ENCODE measurements at regions not wholly inside any gene's neighbourhood (a gene's known extent, or its start where the extent isn't known, plus 50 kb on each side); places are given as distances from the start of the nearest gene placed in this dataset.

DNA sequence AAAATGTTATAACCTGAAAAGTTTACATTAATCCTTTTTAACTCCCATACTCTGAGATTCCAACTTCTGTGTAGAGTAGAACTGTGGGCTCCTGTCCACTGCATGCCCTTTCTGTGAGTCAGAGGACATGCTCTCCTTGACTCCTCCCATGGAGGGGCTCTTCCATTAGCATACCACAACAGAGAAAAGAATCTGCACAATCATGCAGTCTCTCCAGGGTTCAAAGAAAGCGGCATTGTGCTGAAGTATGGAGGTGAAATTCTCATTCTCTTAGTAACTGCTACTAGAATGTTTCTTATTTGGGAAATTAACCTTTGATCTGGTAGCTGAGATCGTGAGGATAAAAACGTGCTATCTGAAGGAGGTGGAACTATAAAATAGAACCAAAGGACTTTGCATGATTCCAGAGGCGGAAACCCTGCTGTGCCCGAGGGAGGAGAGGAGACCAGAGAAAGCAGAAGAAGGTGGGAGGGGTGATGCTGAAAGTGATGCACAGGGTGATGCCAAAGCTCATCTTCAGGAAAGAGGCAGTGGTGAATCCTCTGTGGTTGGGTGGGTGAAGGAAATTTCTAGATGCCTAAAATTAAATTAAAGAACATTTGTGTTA lies 202.2 kb upstream of the PCSK2 start:
- no peaks in the 10 kb centered on the region for H3K27me3 ChIP-seq (replicated peaks; ENCODE audit: control insufficient read depth, insufficient read depth, low read length, poor library complexity, severe bottlenecking)
- DNase-seq = no peak
- no peaks in the 10 kb centered on the region for H3K36me3 ChIP-seq (ENCODE audit: control insufficient read depth, insufficient read depth, low read length)
- no peaks in the 10 kb centered on the region for H3K9me3 ChIP-seq (ENCODE audit: control insufficient read depth, low read length)
- no peaks in the 10 kb centered on the region for H3K4me1 ChIP-seq (ENCODE audit: control insufficient read depth, insufficient read depth, low read length, poor library complexity, severe bottlenecking)
- no peak overlapping the region for H3K27ac ChIP-seq (ENCODE audit: insufficient read depth, low read length, poor library complexity, severe bottlenecking)
- H3K4me3 ChIP-seq (ENCODE audit: insufficient read depth, low read depth, low read length, poor library complexity, severe bottlenecking) = no peak overlapping the region

DNA sequence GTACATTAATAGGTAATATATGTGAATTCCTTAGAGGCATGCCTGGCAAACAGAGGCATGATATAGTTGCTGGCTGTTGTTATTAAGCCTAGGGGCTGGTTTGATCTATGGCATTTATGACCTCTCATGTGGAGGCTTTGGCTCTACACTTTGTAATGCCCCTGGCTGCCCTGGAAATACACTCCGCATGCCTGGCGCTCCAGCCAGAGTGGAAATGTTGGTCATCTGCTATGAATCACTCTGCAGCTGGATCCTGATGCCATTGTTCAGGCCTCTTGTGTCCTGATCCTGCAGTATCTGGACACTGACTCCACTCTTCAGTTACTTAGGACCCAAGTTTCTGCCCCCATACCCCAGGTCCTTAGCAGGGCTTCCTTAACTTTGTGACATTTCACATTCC lies 200.5 kb upstream of the PCSK2 start:
- H3K4me3 ChIP-seq (ENCODE audit: insufficient read depth, low read depth, low read length, poor library complexity, severe bottlenecking) = no peak overlapping the region
- no peaks in the 10 kb centered on the region for H3K4me1 ChIP-seq (ENCODE audit: control insufficient read depth, insufficient read depth, low read length, poor library complexity, severe bottlenecking)
- no peaks in the 10 kb centered on the region for H3K36me3 ChIP-seq (ENCODE audit: control insufficient read depth, insufficient read depth, low read length)

DNA sequence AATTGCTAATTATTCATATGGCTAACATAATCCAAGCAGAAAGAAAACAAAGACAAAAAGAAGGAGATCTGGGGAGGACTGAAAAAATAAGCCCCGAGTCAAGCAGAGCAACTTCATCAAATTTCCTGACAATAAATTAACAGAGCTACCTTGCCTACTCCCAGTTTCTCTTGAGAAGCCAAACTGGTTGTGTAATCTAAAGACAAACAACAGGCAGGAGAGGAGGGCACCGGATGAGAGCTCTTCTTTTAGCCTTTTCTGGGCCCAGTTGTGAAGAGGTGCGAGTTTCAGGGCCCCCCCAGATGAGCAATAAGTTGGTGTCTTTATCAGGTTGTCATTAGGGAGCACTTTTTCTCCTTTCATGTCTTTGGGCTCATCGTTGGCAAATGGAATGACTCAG lies 197.1 kb upstream of the PCSK2 start:
- Histone ChIP-seq H3K4me3 (ENCODE audit: insufficient read depth, low read depth, low read length, poor library complexity, severe bottlenecking) (no peak overlapping the region), H3K27ac (ENCODE audit: insufficient read depth, low read length, poor library complexity, severe bottlenecking) (no peak overlapping the region), H3K4me1 (ENCODE audit: control insufficient read depth, insufficient read depth, low read length, poor library complexity, severe bottlenecking) (no peaks in the 10 kb centered on the region), H3K27me3 (replicated peaks; ENCODE audit: control insufficient read depth, insufficient read depth, low read length, poor library complexity, severe bottlenecking) (no peaks in the 10 kb centered on the region), H3K36me3 (ENCODE audit: control insufficient read depth, insufficient read depth, low read length) (no peaks in the 10 kb centered on the region), H3K9me3 (ENCODE audit: control insufficient read depth, low read length) (no peaks in the 10 kb centered on the region)
- DNase-seq = no peak

More for the DNA sequence above, 200.5 kb upstream of the PCSK2 start:
- no peak overlapping the region for H3K27ac ChIP-seq (ENCODE audit: insufficient read depth, low read length, poor library complexity, severe bottlenecking)
- H3K27me3 ChIP-seq (replicated peaks; ENCODE audit: control insufficient read depth, insufficient read depth, low read length, poor library complexity, severe bottlenecking) = no peaks in the 10 kb centered on the region
- H3K9me3 ChIP-seq (ENCODE audit: control insufficient read depth, low read length) = no peaks in the 10 kb centered on the region
- DNase-seq = no peak

DNA sequence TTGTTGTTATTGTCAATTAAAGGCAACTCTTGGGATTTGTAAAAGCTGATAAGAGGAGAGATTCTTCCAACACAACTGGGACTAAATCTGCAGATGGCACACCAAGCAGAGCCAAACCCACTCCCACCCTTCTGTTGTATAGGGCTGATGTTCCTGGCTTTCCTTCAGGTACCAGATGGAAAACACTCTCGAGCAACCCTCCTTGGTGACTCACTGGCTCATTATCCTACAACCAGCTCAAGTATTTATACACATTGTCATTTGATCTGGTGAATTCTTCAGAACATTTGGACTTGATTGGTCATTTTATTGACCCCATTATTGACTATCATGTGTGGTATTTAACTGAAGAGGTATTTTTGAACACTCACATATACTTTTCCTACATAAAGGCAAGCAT lies 190.3 kb upstream of the PCSK2 start:
- H3K4me1 ChIP-seq (ENCODE audit: control insufficient read depth, insufficient read depth, low read length, poor library complexity, severe bottlenecking) = no peaks in the 10 kb centered on the region
- DNase-seq = no peak
- H3K9me3 ChIP-seq (ENCODE audit: control insufficient read depth, low read length) = no peaks in the 10 kb centered on the region
- no peak overlapping the region for H3K27ac ChIP-seq (ENCODE audit: insufficient read depth, low read length, poor library complexity, severe bottlenecking)
- no peaks in the 10 kb centered on the region for H3K27me3 ChIP-seq (replicated peaks; ENCODE audit: control insufficient read depth, insufficient read depth, low read length, poor library complexity, severe bottlenecking)
- no peaks in the 10 kb centered on the region for H3K36me3 ChIP-seq (ENCODE audit: control insufficient read depth, insufficient read depth, low read length)
- no peak overlapping the region for H3K4me3 ChIP-seq (ENCODE audit: insufficient read depth, low read depth, low read length, poor library complexity, severe bottlenecking)

DNA sequence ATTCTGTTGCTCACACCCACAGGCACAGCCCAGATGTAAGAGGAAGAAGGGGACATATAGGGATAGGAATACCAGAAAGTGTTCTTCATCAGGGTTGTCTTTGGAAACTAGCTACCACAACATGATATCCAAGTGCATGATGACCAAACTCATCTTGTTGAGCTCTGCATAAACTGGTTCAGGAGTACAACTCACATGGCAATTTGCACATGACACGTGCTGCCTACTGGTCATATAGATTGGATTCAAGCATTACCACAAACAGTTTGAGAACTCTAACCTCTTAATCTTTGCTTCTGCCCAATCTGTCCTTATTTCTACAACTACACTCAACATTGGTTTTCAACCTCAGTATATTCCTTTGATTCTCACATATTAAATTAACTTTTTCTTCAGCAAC lies 184.7 kb upstream of the PCSK2 start:
- Histone ChIP-seq H3K27me3 (replicated peaks; ENCODE audit: control insufficient read depth, insufficient read depth, low read length, poor library complexity, severe bottlenecking) (no peaks in the 10 kb centered on the region), H3K27ac (ENCODE audit: insufficient read depth, low read length, poor library complexity, severe bottlenecking) (no peak overlapping the region), H3K36me3 (ENCODE audit: control insufficient read depth, insufficient read depth, low read length) (no peaks in the 10 kb centered on the region), H3K4me1 (ENCODE audit: control insufficient read depth, insufficient read depth, low read length, poor library complexity, severe bottlenecking) (no peaks in the 10 kb centered on the region), H3K9me3 (ENCODE audit: control insufficient read depth, low read length) (no peaks in the 10 kb centered on the region), H3K4me3 (ENCODE audit: insufficient read depth, low read depth, low read length, poor library complexity, severe bottlenecking) (no peak overlapping the region)
- no peak for DNase-seq

DNA sequence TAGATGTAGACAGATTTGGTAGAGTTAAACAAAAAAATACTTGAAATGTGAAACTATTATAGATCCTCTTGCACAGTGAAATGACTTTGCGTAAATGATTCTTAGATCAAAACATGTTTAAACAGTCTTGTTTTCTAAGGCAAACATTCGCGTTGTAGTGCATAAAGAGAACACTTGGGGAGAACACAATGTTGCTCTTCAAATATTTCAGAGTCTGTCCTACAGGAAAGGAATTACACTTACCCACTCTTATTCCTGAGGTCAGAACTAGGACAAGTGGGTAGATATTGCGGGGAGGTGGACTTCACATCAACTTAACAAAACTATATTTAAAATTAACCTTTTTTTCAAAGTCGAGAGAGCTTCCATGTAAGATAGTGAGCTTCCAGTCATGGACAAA lies 183.5 kb upstream of the PCSK2 start:
- no peaks in the 10 kb centered on the region for H3K27me3 ChIP-seq (replicated peaks; ENCODE audit: control insufficient read depth, insufficient read depth, low read length, poor library complexity, severe bottlenecking)
- H3K9me3 ChIP-seq (ENCODE audit: control insufficient read depth, low read length) = no peaks in the 10 kb centered on the region
- H3K4me3 ChIP-seq (ENCODE audit: insufficient read depth, low read depth, low read length, poor library complexity, severe bottlenecking) = no peak overlapping the region
- no peak for DNase-seq
- no peak overlapping the region for H3K27ac ChIP-seq (ENCODE audit: insufficient read depth, low read length, poor library complexity, severe bottlenecking)
- no peaks in the 10 kb centered on the region for H3K36me3 ChIP-seq (ENCODE audit: control insufficient read depth, insufficient read depth, low read length)
- H3K4me1 ChIP-seq (ENCODE audit: control insufficient read depth, insufficient read depth, low read length, poor library complexity, severe bottlenecking) = no peaks in the 10 kb centered on the region

DNA sequence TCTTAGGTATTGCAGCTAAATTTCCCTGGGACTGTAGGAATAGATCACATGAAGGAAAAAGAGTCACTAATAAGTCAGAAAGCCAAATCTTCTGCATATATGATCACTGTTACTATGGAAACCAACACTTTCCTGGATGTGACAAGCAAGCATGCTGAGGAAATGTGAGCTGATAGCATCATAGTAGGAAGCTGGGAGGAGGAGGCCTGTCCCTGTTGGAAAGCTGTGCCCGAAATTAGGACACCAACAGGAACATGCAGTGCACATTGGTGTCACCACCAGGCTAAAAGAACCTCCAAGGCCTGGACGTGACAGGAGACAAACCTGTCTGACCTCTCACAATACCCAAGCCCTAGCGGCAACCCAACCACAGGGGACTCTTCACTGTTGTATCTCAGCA lies 181.9 kb upstream of the PCSK2 start:
- no peaks in the 10 kb centered on the region for H3K4me1 ChIP-seq (ENCODE audit: control insufficient read depth, insufficient read depth, low read length, poor library complexity, severe bottlenecking)
- H3K27me3 ChIP-seq (replicated peaks; ENCODE audit: control insufficient read depth, insufficient read depth, low read length, poor library complexity, severe bottlenecking) = no peaks in the 10 kb centered on the region
- no peak for DNase-seq
- no peak overlapping the region for H3K27ac ChIP-seq (ENCODE audit: insufficient read depth, low read length, poor library complexity, severe bottlenecking)
- no peaks in the 10 kb centered on the region for H3K9me3 ChIP-seq (ENCODE audit: control insufficient read depth, low read length)
- no peak overlapping the region for H3K4me3 ChIP-seq (ENCODE audit: insufficient read depth, low read depth, low read length, poor library complexity, severe bottlenecking)
- H3K36me3 ChIP-seq (ENCODE audit: control insufficient read depth, insufficient read depth, low read length) = no peaks in the 10 kb centered on the region

DNA sequence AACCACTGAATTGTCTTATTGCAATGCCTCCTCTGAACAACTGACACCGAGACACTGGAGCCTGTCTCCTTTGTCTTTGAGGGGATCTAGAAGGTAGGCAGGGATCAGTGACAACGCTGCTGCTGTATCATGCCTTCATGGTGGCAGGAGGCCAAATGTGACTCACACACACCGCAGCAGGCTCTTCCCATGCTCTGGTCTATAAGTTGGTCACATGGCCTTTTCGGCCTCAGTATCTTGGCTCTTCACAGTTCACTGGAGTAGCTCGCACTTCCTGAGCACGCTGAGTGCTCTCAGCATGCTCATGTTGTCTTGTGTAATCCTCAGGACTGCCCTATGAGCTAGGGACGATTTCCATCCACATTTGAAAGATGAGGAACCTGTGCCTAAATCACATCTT lies 167.4 kb upstream of the PCSK2 start:
- no peak overlapping the region for H3K4me3 ChIP-seq (ENCODE audit: insufficient read depth, low read depth, low read length, poor library complexity, severe bottlenecking)
- DNase-seq = no peak
- no peaks in the 10 kb centered on the region for H3K4me1 ChIP-seq (ENCODE audit: control insufficient read depth, insufficient read depth, low read length, poor library complexity, severe bottlenecking)
- no peaks in the 10 kb centered on the region for H3K9me3 ChIP-seq (ENCODE audit: control insufficient read depth, low read length)
- no peaks in the 10 kb centered on the region for H3K27me3 ChIP-seq (replicated peaks; ENCODE audit: control insufficient read depth, insufficient read depth, low read length, poor library complexity, severe bottlenecking)
- H3K36me3 ChIP-seq (ENCODE audit: control insufficient read depth, insufficient read depth, low read length) = no peaks in the 10 kb centered on the region
- no peak overlapping the region for H3K27ac ChIP-seq (ENCODE audit: insufficient read depth, low read length, poor library complexity, severe bottlenecking)

DNA sequence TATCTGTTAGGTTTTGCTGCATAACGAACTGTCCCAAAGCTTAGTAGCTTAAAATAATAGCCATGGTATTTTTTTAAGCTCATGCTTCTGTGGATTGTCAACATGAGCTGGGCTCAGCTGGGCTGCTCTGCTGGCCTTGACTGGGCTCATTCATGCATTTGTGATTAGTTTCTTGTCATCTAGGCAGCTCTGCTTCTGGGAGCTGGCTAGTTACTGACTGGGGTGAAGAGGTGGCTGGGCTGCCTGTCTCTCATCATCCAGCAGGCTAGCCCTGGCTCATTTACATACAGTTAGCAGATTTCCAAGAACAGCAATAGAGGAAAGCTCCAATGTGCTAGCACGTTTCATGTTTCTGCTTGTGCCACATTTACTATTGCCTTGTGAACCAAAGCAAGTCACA lies 165.1 kb upstream of the PCSK2 start:
- Histone ChIP-seq H3K27ac (ENCODE audit: insufficient read depth, low read length, poor library complexity, severe bottlenecking) (no peak overlapping the region), H3K36me3 (ENCODE audit: control insufficient read depth, insufficient read depth, low read length) (no peaks in the 10 kb centered on the region)

DNA sequence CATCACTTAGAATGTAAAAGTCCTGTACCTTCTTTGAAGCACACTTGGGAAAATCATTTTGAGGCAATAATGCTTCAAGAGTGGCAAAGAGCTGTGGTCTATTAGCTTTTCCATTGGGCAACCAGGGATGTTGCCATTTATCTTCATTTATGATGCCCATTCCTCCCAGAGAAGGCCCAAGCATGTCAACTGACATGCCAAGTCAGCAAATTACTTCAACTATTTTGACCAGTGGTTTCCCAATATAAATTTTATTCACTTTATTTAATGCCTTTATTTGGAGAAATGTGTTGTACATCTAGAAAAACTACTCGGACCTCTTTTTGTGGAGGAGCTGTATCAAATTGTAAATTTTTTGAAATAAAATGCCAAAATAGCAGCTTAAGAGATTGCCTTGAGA lies 164.1 kb upstream of the PCSK2 start:
- Histone ChIP-seq H3K27ac (ENCODE audit: insufficient read depth, low read length, poor library complexity, severe bottlenecking) (no peak overlapping the region), H3K4me1 (ENCODE audit: control insufficient read depth, insufficient read depth, low read length, poor library complexity, severe bottlenecking) (no peaks in the 10 kb centered on the region), H3K27me3 (replicated peaks; ENCODE audit: control insufficient read depth, insufficient read depth, low read length, poor library complexity, severe bottlenecking) (no peaks in the 10 kb centered on the region), H3K9me3 (ENCODE audit: control insufficient read depth, low read length) (no peaks in the 10 kb centered on the region), H3K4me3 (ENCODE audit: insufficient read depth, low read depth, low read length, poor library complexity, severe bottlenecking) (no peak overlapping the region), H3K36me3 (ENCODE audit: control insufficient read depth, insufficient read depth, low read length) (no peaks in the 10 kb centered on the region)
- no peak for DNase-seq

More for the DNA sequence above, 165.1 kb upstream of the PCSK2 start:
- Histone ChIP-seq H3K4me1 (ENCODE audit: control insufficient read depth, insufficient read depth, low read length, poor library complexity, severe bottlenecking) (no peaks in the 10 kb centered on the region), H3K27me3 (replicated peaks; ENCODE audit: control insufficient read depth, insufficient read depth, low read length, poor library complexity, severe bottlenecking) (no peaks in the 10 kb centered on the region), H3K4me3 (ENCODE audit: insufficient read depth, low read depth, low read length, poor library complexity, severe bottlenecking) (no peak overlapping the region), H3K9me3 (ENCODE audit: control insufficient read depth, low read length) (no peaks in the 10 kb centered on the region)
- no peak for DNase-seq

DNA sequence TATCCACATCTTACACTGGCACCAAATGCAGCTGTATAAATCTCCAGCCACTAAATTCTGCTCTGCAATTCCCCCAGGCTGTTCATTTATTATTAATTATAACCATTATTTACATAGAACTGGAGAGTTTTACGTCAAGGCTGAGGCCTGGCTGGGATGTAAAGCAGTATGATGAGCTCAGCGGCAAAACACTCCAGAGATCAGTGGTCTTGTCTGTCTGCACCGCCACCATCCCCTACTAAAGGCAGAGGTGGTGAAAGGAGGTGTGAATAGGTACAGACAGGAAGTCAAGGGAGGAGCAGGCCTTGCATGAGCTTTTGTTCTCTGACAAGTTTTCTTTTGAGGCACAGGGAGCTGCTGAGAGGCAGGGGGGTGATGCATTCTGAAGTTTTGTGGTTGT lies 159.9 kb upstream of the PCSK2 start:
- Histone ChIP-seq H3K4me1 (ENCODE audit: control insufficient read depth, insufficient read depth, low read length, poor library complexity, severe bottlenecking) (no peaks in the 10 kb centered on the region), H3K4me3 (ENCODE audit: insufficient read depth, low read depth, low read length, poor library complexity, severe bottlenecking) (no peak overlapping the region), H3K27ac (ENCODE audit: insufficient read depth, low read length, poor library complexity, severe bottlenecking) (no peak overlapping the region), H3K9me3 (ENCODE audit: control insufficient read depth, low read length) (no peaks in the 10 kb centered on the region), H3K27me3 (replicated peaks; ENCODE audit: control insufficient read depth, insufficient read depth, low read length, poor library complexity, severe bottlenecking) (no peaks in the 10 kb centered on the region), H3K36me3 (ENCODE audit: control insufficient read depth, insufficient read depth, low read length) (no peaks in the 10 kb centered on the region)
- no peak for DNase-seq

Data from effector memory CD4-positive, alpha-beta T cell (primary cell).